ENCODE measurements at regions not wholly inside any gene's neighbourhood (a gene's known extent, or its start where the extent isn't known, plus 50 kb on each side); places are given as distances from the start of the nearest gene placed in this dataset.

GRCh38 chr2:5319493-5319892 is 372.7 kb upstream of the SOX11 start:
- no peaks in the 10 kb centered on the region for H3K27me3 ChIP-seq (ENCODE audit: control insufficient read depth, insufficient read depth, low read length)
- no peaks in the 10 kb centered on the region for H3K4me1 ChIP-seq (ENCODE audit: control insufficient read depth, insufficient read depth, low read length)
- H3K9ac ChIP-seq (ENCODE audit: low read length): no peak overlapping the region
- no peak overlapping the region for H3K27ac ChIP-seq (ENCODE audit: low read depth, low read length)
- H3K4me3 ChIP-seq (ENCODE audit: low read length): no peak overlapping the region
- no peaks in the 10 kb centered on the region for H3K36me3 ChIP-seq (ENCODE audit: control insufficient read depth, insufficient read depth, low read length)

DNA sequence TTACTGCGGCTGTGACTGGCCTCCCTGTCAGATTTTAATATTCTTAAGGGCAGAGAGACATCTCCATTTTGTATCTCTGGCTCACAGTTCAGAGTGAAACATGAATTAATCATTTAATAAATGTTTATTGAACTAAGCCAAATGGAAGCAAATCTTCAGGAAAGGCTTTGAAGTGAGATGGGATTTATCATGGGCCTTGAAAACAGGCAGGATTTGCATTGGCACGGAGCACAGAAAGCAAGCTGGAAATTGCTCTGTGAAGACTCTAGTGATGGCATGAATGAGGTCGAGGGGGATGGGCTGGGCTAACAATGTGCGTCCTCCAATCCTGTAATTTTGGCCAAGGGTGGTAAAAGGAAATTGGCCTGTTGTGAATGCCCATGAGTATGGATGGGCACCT is 369.8 kb upstream of the SOX11 start:
- H3K27me3 ChIP-seq (ENCODE audit: control insufficient read depth, insufficient read depth, low read length): no peaks in the 10 kb centered on the region
- no peaks in the 10 kb centered on the region for H3K4me1 ChIP-seq (ENCODE audit: control insufficient read depth, insufficient read depth, low read length)
- no peak overlapping the region for H3K27ac ChIP-seq (ENCODE audit: low read depth, low read length)

DNA sequence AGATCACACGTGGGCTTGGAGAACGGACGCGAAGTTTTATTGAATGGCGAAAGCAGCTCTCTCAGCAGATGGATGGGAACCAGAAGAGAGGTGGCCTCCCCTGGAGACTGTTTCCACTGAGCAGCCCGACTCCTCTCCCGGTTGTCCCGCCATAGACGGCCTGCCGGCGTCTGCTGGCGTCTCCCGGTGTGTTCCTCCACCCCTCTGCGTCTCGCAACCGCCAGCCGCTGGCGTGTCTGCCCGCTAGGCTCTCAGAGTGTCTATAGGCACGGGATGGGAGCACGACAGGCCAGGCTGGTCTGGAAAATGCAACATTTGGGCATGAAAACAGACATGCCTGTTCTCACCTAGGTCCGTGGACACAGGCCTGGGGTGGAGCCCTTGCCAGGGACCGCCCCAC is 366.7 kb upstream of the SOX11 start:
- Histone ChIP-seq H3K9ac (ENCODE audit: low read length) (no peak overlapping the region), H3K27me3 (ENCODE audit: control insufficient read depth, insufficient read depth, low read length) (no peaks in the 10 kb centered on the region), H3K4me1 (ENCODE audit: control insufficient read depth, insufficient read depth, low read length) (no peaks in the 10 kb centered on the region), H3K27ac (ENCODE audit: low read depth, low read length) (no peak overlapping the region), H3K36me3 (ENCODE audit: control insufficient read depth, insufficient read depth, low read length) (no peaks in the 10 kb centered on the region), H3K4me3 (ENCODE audit: low read length) (no peak overlapping the region)

More for the DNA sequence above, 369.8 kb upstream of the SOX11 start:
- Histone ChIP-seq H3K9ac (ENCODE audit: low read length) (no peak overlapping the region), H3K36me3 (ENCODE audit: control insufficient read depth, insufficient read depth, low read length) (no peaks in the 10 kb centered on the region), H3K4me3 (ENCODE audit: low read length) (no peak overlapping the region)

DNA sequence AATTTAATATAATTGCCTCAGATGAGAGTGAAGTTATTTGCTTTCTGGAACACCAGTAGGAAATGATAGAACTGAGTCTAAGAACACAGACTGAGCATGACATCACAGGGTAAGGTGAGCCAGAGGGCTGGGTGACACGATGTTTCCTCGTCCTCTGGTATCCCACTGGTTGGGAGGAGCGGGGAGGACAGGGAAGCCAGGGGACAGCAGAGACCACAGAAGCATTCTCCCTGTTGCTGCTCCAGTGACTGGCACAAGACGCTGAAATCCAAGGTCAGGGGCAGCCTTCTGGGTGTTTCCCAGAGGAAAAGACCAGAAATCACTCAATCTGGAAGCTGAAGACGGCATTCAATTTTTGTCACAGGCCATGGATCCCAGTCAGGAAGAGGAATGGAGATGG is 363.4 kb upstream of the SOX11 start:
- Histone ChIP-seq H3K9ac (ENCODE audit: low read length) (no peak overlapping the region), H3K27ac (ENCODE audit: low read depth, low read length) (no peak overlapping the region), H3K27me3 (ENCODE audit: control insufficient read depth, insufficient read depth, low read length) (no peaks in the 10 kb centered on the region), H3K4me1 (ENCODE audit: control insufficient read depth, insufficient read depth, low read length) (no peaks in the 10 kb centered on the region), H3K36me3 (ENCODE audit: control insufficient read depth, insufficient read depth, low read length) (no peaks in the 10 kb centered on the region), H3K4me3 (ENCODE audit: low read length) (no peak overlapping the region)

DNA sequence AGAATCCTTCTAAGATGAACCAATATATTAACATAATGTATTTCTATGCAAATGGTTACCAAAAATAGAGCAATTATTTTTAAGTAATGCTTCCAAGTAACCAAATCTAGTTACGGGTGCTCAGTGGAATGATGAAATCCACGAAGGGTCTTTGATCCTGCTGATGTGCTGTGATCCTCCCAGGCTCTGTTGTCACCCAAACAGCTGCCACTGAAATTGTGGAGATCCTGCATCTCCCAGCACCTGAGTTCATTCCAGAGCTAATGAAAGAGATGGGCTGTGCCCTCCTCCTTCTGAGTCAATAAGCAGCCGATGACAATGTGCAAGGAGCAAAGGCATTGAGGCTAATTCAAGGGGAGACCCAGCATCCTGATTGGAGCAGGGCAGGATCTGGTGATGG is 362.4 kb upstream of the SOX11 start:
- Histone ChIP-seq H3K4me3 (ENCODE audit: low read length) (no peak overlapping the region), H3K27ac (ENCODE audit: low read depth, low read length) (no peak overlapping the region), H3K4me1 (ENCODE audit: control insufficient read depth, insufficient read depth, low read length) (no peaks in the 10 kb centered on the region), H3K36me3 (ENCODE audit: control insufficient read depth, insufficient read depth, low read length) (no peaks in the 10 kb centered on the region), H3K9ac (ENCODE audit: low read length) (no peak overlapping the region), H3K27me3 (ENCODE audit: control insufficient read depth, insufficient read depth, low read length) (no peaks in the 10 kb centered on the region)

GRCh38 chr2:5330961-5331360 is 361.2 kb upstream of the SOX11 start:
- Histone ChIP-seq H3K27ac (ENCODE audit: low read depth, low read length) (no peak overlapping the region), H3K4me1 (ENCODE audit: control insufficient read depth, insufficient read depth, low read length) (no peaks in the 10 kb centered on the region), H3K9ac (ENCODE audit: low read length) (no peak overlapping the region), H3K27me3 (ENCODE audit: control insufficient read depth, insufficient read depth, low read length) (no peaks in the 10 kb centered on the region), H3K36me3 (ENCODE audit: control insufficient read depth, insufficient read depth, low read length) (no peaks in the 10 kb centered on the region), H3K4me3 (ENCODE audit: low read length) (no peak overlapping the region)

- Histone ChIP-seq H3K4me3 (ENCODE audit: low read length) (no peak overlapping the region), H3K27me3 (ENCODE audit: control insufficient read depth, insufficient read depth, low read length) (no peaks in the 10 kb centered on the region), H3K9ac (ENCODE audit: low read length) (no peak overlapping the region), H3K36me3 (ENCODE audit: control insufficient read depth, insufficient read depth, low read length) (no peaks in the 10 kb centered on the region), H3K4me1 (ENCODE audit: control insufficient read depth, insufficient read depth, low read length) (no peaks in the 10 kb centered on the region), H3K27ac (ENCODE audit: low read depth, low read length) (no peak overlapping the region)
Measured at GRCh38 chr2:5332925-5333324, 359.3 kb upstream of the SOX11 start.

GRCh38 chr2:5339473-5339872 is 352.7 kb upstream of the SOX11 start:
- Histone ChIP-seq H3K27ac (ENCODE audit: low read depth, low read length) (no peak overlapping the region), H3K4me1 (ENCODE audit: control insufficient read depth, insufficient read depth, low read length) (no peaks in the 10 kb centered on the region), H3K27me3 (ENCODE audit: control insufficient read depth, insufficient read depth, low read length) (no peaks in the 10 kb centered on the region), H3K4me3 (ENCODE audit: low read length) (no peak overlapping the region), H3K36me3 (ENCODE audit: control insufficient read depth, insufficient read depth, low read length) (no peaks in the 10 kb centered on the region), H3K9ac (ENCODE audit: low read length) (no peak overlapping the region)

DNA sequence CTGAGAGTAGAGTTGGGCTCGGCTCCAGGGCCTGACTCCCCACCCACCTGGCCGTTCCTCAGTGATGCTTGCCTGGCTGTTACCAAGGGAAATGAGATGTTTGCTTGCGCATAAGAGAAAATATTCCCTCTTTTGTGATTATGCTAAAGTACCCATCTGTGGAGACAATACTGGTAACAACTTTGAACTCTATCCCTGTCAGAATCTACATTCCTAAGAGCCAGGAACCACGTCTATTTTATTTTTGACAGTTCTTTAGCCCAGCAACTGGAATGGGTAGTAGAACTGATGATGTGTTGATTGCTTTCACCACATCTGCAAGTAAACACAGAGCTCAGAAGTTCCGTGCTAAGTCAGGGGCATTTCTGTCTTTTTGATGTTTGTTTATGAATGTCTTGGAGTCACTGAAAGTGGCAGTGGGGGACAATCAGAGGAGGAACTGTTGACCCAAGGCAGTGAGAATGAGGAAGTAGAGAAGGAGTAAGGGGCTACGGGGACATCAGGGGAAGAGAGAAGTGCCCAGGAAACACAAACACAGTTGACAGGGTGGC is 348.3 kb upstream of the SOX11 start:
- no peaks in the 10 kb centered on the region for H3K36me3 ChIP-seq (ENCODE audit: control insufficient read depth, insufficient read depth, low read length)
- no peaks in the 10 kb centered on the region for H3K27me3 ChIP-seq (ENCODE audit: control insufficient read depth, insufficient read depth, low read length)
- no peaks in the 10 kb centered on the region for H3K4me1 ChIP-seq (ENCODE audit: control insufficient read depth, insufficient read depth, low read length)
- no peak overlapping the region for H3K27ac ChIP-seq (ENCODE audit: low read depth, low read length)
- no peak overlapping the region for H3K4me3 ChIP-seq (ENCODE audit: low read length)
- H3K9ac ChIP-seq (ENCODE audit: low read length): no peak overlapping the region

- peaks cover 2% of the 10 kb centered on the region for H3K4me1 ChIP-seq (ENCODE audit: control insufficient read depth, insufficient read depth, low read length)
- H3K9ac ChIP-seq (ENCODE audit: low read length): no peak overlapping the region
- no peaks in the 10 kb centered on the region for H3K36me3 ChIP-seq (ENCODE audit: control insufficient read depth, insufficient read depth, low read length)
- no peak overlapping the region for H3K27ac ChIP-seq (ENCODE audit: low read depth, low read length)
- no peak overlapping the region for H3K4me3 ChIP-seq (ENCODE audit: low read length)
- no peaks in the 10 kb centered on the region for H3K27me3 ChIP-seq (ENCODE audit: control insufficient read depth, insufficient read depth, low read length)
Measured at GRCh38 chr2:5352286-5352685, 339.9 kb upstream of the SOX11 start.

- H3K4me3 ChIP-seq (ENCODE audit: low read length): no peak overlapping the region
- H3K27ac ChIP-seq (ENCODE audit: low read depth, low read length): no peak overlapping the region
- H3K36me3 ChIP-seq (ENCODE audit: control insufficient read depth, insufficient read depth, low read length): no peaks in the 10 kb centered on the region
- H3K9ac ChIP-seq (ENCODE audit: low read length): no peak overlapping the region
- H3K4me1 ChIP-seq (ENCODE audit: control insufficient read depth, insufficient read depth, low read length): peaks cover 2% of the 10 kb centered on the region
- no peaks in the 10 kb centered on the region for H3K27me3 ChIP-seq (ENCODE audit: control insufficient read depth, insufficient read depth, low read length)
Measured at GRCh38 chr2:5353565-5353964, 338.6 kb upstream of the SOX11 start.

- H3K4me3 ChIP-seq (ENCODE audit: low read length): no peak overlapping the region
- no peaks in the 10 kb centered on the region for H3K27me3 ChIP-seq (ENCODE audit: control insufficient read depth, insufficient read depth, low read length)
- no peaks in the 10 kb centered on the region for H3K4me1 ChIP-seq (ENCODE audit: control insufficient read depth, insufficient read depth, low read length)
- no peak overlapping the region for H3K9ac ChIP-seq (ENCODE audit: low read length)
- H3K27ac ChIP-seq (ENCODE audit: low read depth, low read length): no peak overlapping the region
- no peaks in the 10 kb centered on the region for H3K36me3 ChIP-seq (ENCODE audit: control insufficient read depth, insufficient read depth, low read length)
Measured at GRCh38 chr2:5359397-5359796, 332.8 kb upstream of the SOX11 start.

DNA sequence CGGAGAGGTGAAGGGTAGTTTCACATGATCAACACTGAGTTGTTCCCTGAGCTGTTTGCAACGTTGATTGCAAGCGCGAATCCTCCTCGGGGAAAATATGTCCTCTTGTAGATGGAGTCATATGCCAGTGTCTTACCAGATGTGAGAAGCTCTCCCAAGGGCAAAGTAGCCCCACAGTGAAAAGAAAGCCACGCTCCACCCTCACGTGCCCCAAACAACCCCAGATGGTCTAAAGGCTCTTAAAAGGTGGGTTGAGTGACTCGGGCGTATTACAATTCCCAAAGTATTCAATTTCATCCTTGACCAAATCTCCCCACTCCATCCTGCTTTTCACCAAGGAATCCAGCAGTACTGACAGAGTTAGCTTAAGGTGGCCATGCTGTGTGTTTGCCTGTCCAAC is 332.1 kb upstream of the SOX11 start:
- no peaks in the 10 kb centered on the region for H3K27me3 ChIP-seq (ENCODE audit: control insufficient read depth, insufficient read depth, low read length)
- no peak overlapping the region for H3K9ac ChIP-seq (ENCODE audit: low read length)
- H3K27ac ChIP-seq (ENCODE audit: low read depth, low read length): no peak overlapping the region
- no peaks in the 10 kb centered on the region for H3K36me3 ChIP-seq (ENCODE audit: control insufficient read depth, insufficient read depth, low read length)
- H3K4me3 ChIP-seq (ENCODE audit: low read length): no peak overlapping the region
- no peaks in the 10 kb centered on the region for H3K4me1 ChIP-seq (ENCODE audit: control insufficient read depth, insufficient read depth, low read length)

All from rectal smooth muscle tissue (tissue), 1 donor.